ENCODE measurements at regions not wholly inside any gene's neighbourhood (a gene's known extent, or its start where the extent isn't known, plus 50 kb on each side); places are given as distances from the start of the nearest gene placed in this dataset.

DNA sequence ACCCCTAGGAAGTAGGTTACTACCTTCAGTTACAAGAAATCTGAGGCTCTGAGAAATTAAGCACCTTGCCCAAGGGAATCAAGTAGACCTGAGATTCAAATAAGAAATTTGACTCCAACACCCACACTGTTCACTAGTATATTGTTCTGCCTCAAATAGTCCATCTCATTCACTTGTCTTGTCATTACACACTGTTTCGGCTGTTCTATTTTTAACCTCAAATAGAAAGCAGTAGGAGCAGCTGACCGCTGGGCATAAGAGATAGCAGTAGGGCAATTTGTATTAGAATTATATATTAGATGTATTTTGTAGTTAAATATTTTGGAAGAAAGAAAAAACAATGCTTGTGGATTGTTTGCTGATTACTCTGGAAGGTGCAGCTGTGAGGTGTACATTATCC, 185.1 kb downstream of the INHBA start:
- DNase-seq = no peak

DNA sequence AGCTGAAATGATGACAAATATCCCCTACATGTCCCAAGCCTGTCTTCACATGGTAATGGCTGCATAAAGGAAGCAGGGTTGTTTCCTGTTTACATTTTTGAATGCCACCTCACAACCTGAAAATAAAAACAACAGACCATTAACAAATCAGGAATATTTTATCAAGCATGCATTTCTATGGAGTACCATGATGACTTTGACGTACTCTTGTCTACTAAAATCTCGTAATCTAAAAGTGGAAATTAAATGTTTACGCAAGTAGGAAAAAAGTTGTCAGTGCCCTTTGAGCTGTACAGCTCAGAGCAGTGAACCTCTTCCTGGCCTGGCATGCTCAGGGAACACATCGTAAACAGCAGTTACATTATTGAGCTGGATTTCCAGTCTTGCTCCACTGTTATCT, 194.1 kb downstream of the INHBA start:
- no peak for DNase-seq

DNA sequence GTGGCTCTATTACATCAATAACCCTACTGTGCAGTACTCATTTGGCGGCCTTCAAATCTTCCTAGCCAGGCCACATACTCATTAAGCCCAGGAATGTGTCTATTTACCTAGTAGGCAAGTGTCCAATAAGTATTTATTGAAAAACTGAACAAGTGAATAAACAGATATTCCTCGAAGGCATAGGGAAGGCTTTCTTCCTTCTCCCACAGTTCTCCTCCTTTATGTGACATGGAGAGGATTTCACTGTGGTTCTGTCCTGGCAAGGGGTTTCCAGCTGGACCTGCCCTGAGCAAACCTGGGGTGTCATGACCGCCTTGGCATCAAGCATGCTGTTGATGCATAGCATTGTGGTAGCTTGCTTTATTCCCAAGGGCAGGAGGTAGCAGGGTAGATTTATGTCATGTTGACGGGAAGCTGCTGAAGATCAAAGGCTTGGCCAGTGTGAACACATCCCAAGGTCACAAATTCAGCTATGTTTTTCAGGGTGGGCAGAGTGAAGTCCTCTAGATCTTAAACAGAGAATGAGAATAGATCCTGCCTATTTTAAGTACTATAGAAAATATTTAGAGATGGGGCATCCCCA, 195.1 kb downstream of the INHBA start:
- DNase-seq = no peak

DNA sequence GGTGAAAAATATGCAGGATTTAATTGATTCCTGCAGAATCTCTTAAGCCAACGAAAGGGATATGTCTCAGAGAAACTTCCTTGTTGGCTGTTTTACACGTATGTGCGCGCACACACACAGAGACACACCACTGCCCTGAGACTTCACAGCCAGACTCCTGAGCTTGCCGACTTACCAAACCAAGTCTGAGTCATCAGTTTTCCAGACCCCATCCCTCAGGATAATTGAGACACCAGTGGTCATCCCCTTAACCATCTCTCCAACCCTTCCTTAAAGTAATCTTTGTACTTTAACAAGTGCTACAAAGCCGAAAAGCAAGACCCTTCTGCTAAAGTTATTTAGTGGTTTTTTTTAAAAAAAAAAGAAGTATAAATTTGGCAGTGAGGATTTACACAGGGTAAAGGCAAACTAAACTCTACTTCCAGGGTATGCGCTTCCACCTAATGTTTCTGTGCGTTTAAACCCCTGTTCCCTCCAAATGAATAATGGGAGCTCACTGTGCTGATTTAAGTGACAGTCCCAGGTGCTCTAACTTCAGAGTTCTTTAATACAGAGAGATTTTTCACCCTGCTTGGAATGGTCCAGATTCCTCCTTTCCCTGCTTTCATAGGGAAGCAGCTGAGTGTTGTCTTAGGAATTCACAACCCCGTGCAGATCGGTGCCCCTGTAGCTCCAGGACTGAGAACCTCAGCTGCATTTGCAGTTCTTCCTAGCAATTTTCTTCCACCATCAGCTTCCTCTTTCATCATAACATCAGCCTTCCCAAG, 198.5 kb downstream of the INHBA start:
- DNase-seq = no peak

DNA sequence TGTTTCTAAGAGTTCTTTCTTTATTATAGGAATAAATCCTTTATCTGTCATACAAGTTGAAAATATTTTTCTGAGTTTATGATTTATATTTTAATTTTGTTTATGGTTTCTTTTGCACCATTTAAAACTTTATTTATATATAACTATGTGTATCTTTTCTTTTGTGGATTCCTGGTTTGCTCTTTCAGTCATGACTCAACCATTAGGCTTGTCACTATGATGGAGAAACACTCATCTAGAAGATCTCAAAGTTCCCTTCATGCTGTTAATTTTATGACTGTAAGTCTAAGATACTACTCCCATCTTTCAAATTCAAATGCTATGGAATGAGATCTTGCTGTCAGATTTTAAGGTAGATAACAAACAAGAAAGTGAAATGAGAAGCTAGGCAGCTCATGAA, 199.5 kb downstream of the INHBA start:
- DNase-seq = peak; percentile 62

DNA sequence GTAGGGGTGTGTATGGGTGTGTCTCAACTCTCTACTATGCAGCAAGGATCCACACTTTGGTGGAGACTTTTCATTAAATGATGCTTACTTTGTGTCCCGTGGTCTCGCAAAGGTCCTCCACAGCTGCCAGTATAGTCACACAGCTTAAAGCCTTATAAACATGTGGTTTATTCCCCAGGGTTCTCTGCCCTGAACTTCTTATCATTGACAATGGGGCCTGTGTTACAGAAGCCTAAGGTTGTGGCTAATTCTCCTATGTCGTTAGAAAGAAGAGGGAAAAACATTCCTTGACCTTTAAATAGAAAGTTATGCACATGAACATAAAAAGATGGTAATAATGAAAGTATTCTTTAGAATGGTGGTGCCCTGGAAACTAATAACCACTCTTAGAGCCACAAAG, 201.4 kb downstream of the INHBA start:
- no peak for DNase-seq

DNA sequence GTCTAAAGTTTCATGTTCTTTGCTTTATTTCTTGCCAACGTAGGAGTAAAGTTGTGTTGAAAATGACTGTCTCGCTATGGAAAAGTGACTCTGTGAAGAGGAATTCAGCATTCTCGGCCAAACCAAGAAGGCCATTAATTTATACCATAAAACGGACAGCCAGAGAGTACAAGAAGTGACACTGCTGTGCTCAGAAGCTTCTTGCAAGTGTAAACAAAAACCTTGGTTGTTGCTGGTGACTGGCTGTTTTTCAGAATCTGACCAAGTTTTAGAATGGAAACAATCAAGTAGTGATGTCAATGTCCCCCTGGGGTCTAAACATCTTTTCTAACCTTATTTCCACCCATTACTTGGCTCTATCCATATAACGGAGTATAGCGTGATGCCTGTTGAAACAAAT, 201.9 kb downstream of the INHBA start:
- DNase-seq = peak; percentile 22

DNA sequence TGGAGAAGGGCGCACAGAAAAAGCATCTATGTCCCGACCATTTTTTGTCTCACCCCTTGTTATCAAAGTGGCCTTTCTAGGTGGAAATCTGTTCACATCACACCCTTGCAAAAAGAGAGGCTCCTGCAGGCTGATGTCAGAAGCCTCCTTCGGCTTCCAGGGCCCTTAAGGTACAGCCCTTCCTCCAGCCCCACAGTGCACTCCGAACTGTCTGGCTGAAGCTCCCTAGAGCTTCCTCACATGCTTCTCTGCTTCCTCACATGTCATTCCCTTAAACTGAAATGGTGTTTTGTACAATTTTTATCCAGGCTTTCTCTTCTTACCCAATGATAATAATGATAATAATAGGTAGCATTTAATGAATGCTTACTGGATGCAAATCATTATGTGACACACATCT, 210.3 kb downstream of the INHBA start:
- DNase-seq = no peak

DNA sequence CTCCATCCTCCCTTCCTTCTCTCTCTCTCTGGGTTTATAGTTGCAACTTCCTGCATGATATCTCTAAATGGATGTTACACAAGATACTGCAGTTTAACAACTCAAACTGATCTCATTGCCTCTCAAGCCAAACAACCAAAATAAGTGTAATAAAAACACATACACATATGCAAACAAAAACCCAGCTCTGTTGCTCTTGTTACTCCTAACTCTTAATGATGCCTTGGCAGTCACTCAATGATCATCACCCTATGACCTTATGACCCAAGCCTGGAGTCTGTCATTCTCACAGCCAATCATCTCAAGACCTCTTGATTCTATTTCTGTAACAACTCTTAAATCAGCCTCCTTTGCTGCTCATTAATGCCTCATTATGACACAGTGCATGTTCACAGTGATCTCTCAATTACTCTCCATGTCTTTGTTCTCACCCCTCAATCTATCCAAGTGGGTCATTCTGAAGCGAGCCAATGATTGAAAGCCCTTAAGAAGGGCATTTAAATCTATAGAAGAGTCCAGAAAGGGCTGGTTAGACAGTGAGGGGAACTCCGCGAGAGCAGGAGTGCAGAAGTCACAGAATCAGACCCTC, 210.9 kb downstream of the INHBA start:
- no peak for DNase-seq

DNA sequence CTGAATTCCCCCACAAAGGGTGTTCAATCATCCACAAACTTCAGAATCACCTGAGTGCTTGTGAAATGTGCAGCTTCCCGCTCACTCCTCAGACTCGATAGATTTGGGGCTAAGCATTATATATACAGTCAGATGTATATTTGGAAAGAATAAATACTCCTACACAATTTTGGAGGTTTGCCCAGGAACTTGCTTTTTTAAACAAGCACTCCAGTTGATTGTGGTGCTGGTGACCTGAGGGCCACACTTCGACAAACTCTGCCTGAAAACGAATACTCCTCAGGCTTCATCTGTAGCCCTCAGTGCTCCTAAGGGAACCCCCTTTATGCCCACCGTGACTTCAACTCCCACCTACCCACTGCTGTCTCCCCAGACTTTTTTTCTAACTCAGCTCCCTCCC, 211.6 kb downstream of the INHBA start:
- peak; percentile 36 for DNase-seq

DNA sequence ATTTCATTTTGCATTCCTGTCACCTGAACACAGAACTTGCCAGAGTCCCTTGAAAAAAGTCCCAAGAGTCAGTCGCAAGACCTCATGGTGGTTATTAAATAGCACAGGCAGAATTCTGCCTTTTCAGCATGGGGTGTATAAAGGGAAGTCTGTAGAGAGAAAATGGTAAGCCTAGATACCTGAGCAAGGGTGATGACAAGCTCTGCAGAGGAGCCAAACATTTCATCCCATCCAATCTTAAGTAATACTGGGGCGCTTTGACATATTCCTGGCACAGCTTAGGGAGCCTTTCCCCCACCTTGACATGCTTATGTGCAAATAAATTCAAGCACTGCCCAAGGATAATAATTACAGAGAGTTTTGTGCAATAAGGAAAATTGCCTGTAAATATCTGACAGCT, 213.0 kb downstream of the INHBA start:
- no peak for DNase-seq

DNA sequence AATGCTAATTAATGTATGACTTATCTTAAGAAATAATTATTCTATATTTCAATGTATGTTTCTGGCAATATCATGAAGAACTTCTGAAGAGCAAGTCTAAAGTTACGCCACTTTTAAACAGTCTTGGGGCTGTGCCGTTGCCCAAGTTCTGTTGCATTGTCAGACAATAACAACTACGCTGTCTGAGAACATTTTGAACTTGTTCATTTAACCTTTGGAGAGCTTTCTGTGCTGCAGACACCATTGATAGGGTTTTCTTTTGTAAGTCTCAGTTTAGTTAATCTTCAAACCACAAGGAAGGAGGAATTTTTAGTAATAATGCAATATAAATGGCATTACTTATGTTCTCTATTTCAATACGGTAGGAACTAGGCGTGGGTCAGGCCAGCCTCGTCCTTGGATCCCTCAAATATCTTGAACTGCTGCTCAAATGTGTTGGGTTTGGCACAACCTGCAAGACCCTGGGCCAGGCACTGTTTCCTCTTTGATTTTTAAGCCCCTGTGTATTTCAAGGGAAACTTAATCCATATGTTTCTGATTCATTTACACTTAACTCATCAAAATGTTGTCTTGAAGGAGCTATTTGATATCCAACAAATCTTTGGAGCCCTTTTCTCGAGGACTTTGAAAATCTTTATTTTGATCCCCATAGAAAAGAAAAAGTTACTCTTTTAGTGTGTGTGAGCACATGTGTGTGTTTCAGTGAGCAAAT, 215.5 kb downstream of the INHBA start:
- DNase-seq = no peak

DNA sequence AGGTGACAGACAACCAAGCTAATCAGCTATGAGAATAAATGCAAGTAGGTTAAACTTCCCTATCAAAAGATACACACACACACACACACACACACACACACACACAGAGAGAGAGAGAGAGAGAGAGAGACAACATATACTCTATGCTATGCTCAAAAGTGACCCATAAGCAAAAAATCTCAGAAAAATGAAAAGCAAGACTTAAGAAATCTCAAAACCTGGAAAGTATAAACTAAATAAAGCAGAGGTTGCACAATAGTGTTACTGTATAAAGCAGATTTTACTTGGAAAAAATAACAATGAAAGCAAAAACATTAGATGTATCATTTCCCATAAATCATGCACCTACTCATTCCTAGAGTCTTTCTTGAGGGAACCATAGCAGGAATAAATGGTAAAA, 221.5 kb downstream of the INHBA start:
- DNase-seq = peak; percentile 34

DNA sequence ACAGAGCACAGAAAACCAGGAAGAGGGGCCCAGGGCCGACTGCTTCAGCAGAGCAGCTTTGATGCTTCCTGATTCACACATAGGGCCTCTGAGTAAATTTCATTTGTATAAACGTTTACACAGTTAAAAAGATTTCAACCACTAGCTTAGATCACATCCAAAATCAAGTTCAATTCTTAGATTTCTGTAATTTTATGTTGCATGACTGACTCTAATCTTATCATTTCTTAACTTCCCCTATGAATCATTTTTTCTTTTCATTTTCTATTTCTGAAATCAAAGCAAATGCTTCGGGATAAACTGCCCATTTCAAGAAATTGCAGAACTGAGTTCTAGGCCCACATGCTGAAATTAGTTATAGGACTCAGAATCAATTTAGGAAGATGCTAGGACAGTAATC, 224.7 kb downstream of the INHBA start:
- no peak for DNase-seq

DNA sequence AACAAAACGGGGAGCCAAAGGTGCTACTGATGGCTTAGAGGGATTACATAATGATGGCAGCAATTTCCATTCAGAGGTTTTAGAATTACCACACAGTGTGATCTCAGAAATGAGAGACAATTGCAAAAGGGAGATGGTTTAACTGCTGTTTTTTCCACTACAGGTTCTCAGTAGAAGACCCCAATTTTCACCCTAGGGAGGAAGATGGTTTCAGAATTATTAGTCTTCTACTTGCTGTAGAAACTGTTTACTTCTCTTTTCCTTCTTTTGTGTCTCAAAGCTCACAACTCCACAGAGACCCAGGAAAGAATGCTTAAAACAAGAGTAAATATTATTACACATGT, 226.5 kb downstream of the INHBA start:
- DNase-seq = no peak

DNA sequence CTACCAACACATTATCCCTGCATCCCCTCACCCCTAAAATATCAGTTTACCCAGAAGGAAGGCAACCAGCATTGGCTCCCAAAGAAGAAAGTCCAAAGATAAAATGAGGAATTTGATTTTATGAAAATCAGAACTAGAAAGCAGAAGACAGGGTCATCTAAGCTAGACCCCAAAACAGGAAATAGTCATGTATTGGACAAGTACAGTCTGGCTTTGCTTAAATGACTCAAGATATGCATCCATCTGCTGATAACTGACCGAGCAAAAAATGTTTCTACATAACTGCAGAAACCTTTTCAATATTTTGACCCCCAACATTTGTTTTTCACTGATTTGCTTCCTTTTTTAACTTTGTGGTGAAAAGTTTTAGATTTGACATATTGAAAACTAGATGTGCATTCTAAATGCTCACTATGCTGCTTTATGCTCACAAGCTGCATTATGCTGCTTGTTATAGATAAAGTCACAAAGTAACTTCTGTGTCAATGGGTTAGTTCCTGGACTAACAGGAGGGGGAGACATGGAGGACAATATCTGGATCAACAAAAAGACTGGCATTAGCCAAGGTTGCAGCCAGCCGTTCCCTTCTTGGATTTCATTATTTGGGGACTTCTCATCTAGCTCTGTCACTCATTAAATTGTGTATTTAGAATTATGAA, 227.0 kb downstream of the INHBA start:
- DNase-seq = no peak

DNA sequence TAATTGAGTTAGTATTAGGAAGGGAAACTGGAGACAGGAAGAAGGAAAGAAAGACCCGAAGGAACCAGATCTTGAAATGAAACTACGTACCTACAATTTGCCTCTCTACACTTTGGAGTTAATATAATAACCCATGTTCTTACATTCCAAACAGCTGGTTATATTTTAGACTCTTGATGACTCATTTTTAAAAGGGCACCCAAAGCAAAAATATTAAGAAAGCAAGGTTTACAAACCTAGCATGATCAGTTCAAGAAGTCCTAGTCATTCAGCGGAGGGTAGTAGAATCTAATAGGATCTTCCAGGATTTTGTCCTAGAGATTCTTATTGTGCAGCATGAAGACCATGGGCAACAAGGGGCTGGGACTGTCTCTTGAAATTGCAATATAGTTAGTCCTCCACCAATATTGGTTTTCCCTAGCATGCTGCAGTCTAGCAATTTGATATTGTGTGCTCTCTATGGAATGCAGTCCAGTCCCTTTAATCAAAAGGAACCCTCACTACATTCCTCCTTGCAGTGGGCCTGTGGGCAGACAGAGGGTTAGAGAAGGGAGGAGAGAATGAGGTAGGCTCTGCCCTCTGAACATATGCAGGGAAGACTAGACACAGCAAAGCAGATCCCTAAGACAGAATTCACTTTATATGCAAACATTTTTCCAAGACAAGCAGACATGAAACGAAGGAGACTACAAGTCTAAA, 230.3 kb downstream of the INHBA start:
- peak; percentile 41 for DNase-seq

DNA sequence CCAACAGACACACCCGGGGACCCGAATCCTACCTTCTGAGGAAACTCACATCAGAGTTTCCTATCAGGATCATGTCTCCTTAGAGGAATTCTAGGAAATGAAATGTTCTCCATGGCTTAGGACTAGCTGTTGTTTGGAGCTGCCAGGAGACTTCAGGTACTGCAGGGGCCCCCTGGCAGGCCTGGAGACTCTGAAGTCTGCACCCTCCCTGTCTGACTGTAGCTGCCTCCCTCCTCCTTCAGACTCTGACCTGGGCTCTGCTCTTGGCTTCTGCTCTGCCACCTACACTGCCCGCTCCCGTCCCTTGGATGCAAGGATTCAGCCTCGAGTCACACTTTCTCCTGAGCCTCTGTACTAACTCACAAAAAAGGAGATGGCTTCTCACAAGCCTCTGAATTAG, 232.8 kb downstream of the INHBA start:
- no peak for DNase-seq

DNA sequence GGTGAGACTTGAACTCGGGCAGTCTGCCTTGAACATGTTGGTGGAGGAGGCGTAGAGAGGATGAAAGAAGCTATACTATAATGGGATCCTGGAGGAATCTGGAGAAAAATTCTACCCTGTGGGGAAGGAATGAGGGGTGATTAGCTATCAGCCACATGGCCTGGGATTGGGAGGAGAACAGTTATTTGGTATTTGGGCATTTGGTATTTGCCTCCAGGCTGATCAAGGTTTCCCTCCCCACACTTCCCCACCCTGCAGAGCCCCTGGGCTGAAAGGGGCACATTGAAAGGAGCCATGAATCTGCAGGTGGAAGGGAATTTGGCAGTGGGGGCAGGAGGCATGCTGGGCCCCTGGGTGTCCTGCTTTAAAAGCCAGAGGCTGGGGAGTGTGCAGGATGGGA, 235.3 kb downstream of the INHBA start:
- DNase-seq = no peak

DNA sequence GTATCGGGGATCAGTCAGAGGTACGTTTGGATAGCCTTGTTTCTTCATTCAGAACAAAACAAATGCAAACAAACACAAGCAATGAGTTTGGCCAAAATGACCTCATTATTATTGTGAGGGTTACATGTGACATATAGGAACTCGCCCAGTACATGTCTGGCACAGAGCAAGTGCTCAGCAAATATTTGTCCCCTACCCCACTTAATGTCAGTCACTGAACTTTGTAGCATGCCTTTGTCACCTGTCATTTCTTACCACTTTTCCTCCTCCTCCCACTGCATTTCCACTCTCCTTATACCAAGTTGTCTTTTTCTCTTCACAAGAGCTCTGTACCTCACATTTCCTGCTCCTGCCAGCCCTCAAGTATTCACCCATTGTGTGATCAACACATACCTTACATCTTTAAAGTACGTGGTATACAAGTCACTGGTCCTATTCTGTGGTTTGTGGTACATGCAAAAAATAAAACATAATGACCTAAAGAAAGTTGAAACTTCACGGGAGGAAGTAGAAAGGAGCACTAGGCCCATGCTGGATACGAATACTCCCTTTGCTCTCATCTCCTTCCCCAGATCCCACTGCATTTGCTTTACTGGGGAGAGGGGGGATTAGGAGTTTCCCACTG, 236.0 kb downstream of the INHBA start:
- no peak for DNase-seq

DNA sequence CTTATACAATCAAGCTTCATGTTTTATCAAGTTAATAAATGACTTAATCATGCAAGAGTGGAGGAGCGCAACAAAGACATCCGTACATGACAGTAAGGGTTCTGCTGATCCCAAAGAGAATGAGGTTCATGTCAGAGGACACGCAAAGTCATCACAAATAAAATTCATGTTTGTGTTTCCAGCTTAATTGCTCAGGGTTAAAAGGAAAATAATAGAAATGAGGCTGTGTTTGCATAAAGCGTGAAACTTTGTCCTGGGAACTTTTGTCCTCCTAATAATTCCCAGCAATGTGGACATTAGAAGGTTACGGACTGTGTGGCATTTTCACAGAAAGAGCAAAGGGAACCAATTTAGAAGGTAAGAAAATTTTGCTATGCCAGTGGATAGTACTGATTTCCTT, 237.3 kb downstream of the INHBA start:
- DNase-seq = no peak

DNA sequence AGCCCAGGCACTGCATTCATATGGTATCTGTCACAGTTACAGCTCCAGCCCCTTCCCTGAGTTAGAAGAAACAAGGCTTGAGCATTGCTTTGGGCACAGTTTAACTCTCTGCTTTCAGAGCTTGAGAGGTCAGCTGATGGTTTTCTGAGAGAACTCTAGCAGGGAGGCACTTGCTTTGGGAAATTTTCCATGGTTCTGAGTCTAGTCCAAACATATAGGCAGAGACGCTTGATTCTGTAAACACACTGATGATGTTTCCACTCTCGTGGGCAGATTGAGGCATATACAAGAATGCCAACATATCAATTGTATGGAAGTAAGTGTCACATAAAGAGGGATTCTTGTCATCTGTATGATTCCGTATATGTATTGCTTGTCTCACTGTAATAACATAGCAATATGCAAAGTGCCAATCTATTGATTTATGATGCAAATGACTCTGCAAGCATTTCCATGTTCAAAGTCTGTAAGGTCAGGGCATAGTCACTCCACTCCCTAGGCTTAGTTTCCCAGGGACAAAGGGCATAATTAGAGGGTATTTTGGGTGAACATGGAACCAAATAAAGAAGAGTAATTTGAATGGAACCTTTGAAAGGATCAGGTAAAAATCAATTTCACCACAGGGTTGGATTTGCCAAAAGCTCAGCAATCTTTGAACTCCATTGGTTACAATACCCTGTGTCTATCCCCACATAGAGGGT, 239.0 kb downstream of the INHBA start:
- no peak for DNase-seq

Measured in fibroblast of skin of right biceps (primary cell).